ENCODE measurements at regions not wholly inside any gene's neighbourhood (a gene's known extent, or its start where the extent isn't known, plus 50 kb on each side); places are given as distances from the start of the nearest gene placed in this dataset.

DNA sequence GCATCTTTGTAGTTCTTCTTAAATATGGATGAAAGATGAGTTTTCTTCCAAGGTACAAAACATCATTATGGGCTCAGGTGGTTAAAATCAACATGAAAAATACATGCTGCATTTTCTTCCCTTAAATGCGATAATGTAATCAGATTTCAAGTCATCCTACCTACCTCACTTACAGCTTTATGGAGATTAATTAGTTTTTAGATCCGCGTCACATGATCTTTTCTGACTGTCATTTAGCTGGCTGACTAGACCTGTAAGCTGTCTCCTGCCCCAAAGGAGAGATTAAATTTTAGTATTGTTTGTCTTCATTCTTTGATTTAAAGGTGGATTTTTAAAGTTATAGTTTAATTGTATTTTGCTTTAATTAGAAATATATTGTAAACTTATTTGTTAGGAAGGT, 678.0 kb upstream of the ZEB2 start:
- H3K4me3 ChIP-seq = no peak overlapping the region

GRCh38 chr2:145194673-145195072, 674.8 kb upstream of the ZEB2 start:
- no peak overlapping the region for H3K4me3 ChIP-seq
- TF ChIP-seq, protein P1, sequence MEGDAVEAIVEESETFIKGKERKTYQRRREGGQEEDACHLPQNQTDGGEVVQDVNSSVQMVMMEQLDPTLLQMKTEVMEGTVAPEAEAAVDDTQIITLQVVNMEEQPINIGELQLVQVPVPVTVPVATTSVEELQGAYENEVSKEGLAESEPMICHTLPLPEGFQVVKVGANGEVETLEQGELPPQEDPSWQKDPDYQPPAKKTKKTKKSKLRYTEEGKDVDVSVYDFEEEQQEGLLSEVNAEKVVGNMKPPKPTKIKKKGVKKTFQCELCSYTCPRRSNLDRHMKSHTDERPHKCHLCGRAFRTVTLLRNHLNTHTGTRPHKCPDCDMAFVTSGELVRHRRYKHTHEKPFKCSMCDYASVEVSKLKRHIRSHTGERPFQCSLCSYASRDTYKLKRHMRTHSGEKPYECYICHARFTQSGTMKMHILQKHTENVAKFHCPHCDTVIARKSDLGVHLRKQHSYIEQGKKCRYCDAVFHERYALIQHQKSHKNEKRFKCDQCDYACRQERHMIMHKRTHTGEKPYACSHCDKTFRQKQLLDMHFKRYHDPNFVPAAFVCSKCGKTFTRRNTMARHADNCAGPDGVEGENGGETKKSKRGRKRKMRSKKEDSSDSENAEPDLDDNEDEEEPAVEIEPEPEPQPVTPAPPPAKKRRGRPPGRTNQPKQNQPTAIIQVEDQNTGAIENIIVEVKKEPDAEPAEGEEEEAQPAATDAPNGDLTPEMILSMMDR (IDR thresholded peaks at IDR 0.05; ENCODE audit: low read depth, low read length) = no peak
- no peaks in the 10 kb centered on the region for H3K36me3 ChIP-seq
- H3K27me3 ChIP-seq = no peaks in the 10 kb centered on the region
- no peak overlapping the region for H3K27ac ChIP-seq
- no peaks in the 10 kb centered on the region for H3K9me3 ChIP-seq (ENCODE audit: low read depth)
- DNase-seq (ENCODE audit: low read depth in 1 of 2, low spot score in 1 of 2) = peak in 1 of 2 donors; percentile 13
- H3K4me1 ChIP-seq (ENCODE audit: low read depth) = no peaks in the 10 kb centered on the region

More for the DNA sequence above, 678.0 kb upstream of the ZEB2 start:
- no peaks in the 10 kb centered on the region for H3K4me1 ChIP-seq (ENCODE audit: low read depth)
- no peak overlapping the region for H3K27ac ChIP-seq
- H3K27me3 ChIP-seq = no peaks in the 10 kb centered on the region
- no peak for DNase-seq (ENCODE audit: low read depth in 1 of 2, low spot score in 1 of 2)
- TF ChIP-seq, protein P1 (IDR thresholded peaks at IDR 0.05; ENCODE audit: low read depth, low read length) = no peak
- H3K36me3 ChIP-seq = no peaks in the 10 kb centered on the region
- no peaks in the 10 kb centered on the region for H3K9me3 ChIP-seq (ENCODE audit: low read depth)

DNA sequence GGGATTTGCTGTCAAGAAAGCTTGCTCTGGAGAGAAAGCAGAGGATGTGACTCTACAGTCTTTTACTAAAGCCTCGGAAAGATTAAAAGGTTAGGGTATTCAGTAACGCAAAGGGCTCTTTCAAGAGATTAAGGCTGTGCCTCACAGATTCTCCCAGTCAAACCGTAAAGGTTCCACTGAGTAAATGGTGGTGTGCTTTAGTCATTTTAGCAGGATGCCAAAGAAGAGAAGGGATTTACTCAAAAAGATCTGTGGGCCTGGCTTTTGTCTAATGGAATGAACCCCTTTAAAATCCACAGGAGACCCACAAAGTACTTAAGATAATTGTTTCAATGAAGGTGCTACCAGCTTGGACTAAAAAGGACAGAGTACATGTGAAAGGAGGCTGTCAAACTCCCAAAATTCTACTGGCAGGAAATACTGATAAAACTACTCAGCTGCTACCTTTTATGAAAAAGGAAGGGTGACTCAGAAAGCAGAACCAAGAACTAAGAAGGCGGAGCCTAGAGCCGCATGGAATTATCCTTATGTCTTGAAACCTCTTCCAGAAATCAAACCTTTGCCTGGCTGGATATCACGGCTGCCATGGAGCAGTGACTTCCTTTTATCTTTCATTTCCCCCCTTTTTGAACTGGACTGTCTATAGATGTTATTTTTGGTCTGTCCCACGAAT, 670.2 kb upstream of the ZEB2 start:
- TF ChIP-seq, protein P1 (IDR thresholded peaks at IDR 0.05; ENCODE audit: low read depth, low read length) = no peak

GRCh38 chr2:145186303-145186702, 666.4 kb upstream of the ZEB2 start:
- H3K36me3 ChIP-seq = no peaks in the 10 kb centered on the region
- TF ChIP-seq, protein P1 (IDR thresholded peaks at IDR 0.05; ENCODE audit: low read depth, low read length) = no peak
- no peak overlapping the region for H3K27ac ChIP-seq
- no peak for DNase-seq (ENCODE audit: low read depth in 1 of 2, low spot score in 1 of 2)
- H3K4me3 ChIP-seq = no peak overlapping the region
- H3K4me1 ChIP-seq (ENCODE audit: low read depth) = no peaks in the 10 kb centered on the region
- no peaks in the 10 kb centered on the region for H3K9me3 ChIP-seq (ENCODE audit: low read depth)
- no peaks in the 10 kb centered on the region for H3K27me3 ChIP-seq

More for the DNA sequence above, 670.2 kb upstream of the ZEB2 start:
- peak in 1 of 2 donors; percentile 19 for DNase-seq (ENCODE audit: low read depth in 1 of 2, low spot score in 1 of 2)
- Histone ChIP-seq H3K27me3 (no peaks in the 10 kb centered on the region), H3K4me1 (ENCODE audit: low read depth) (no peaks in the 10 kb centered on the region), H3K27ac (no peak overlapping the region), H3K4me3 (no peak overlapping the region), H3K9me3 (ENCODE audit: low read depth) (no peaks in the 10 kb centered on the region), H3K36me3 (no peaks in the 10 kb centered on the region)

- TF ChIP-seq, protein P1 (IDR thresholded peaks at IDR 0.05; ENCODE audit: low read depth, low read length) = no peak
Observed at GRCh38 chr2:145185696-145186095, 665.8 kb upstream of the ZEB2 start.

More at GRCh38 chr2:145185696-145186095, 665.8 kb upstream of the ZEB2 start:
- H3K36me3 ChIP-seq = no peaks in the 10 kb centered on the region
- H3K4me1 ChIP-seq (ENCODE audit: low read depth) = no peaks in the 10 kb centered on the region
- no peaks in the 10 kb centered on the region for H3K27me3 ChIP-seq
- no peaks in the 10 kb centered on the region for H3K9me3 ChIP-seq (ENCODE audit: low read depth)
- H3K27ac ChIP-seq = no peak overlapping the region
- H3K4me3 ChIP-seq = no peak overlapping the region
- DNase-seq (ENCODE audit: low read depth in 1 of 2, low spot score in 1 of 2) = no peak
